ENCODE measurements at regions not wholly inside any gene's neighbourhood (a gene's known extent, or its start where the extent isn't known, plus 50 kb on each side); places are given as distances from the start of the nearest gene placed in this dataset.

DNA sequence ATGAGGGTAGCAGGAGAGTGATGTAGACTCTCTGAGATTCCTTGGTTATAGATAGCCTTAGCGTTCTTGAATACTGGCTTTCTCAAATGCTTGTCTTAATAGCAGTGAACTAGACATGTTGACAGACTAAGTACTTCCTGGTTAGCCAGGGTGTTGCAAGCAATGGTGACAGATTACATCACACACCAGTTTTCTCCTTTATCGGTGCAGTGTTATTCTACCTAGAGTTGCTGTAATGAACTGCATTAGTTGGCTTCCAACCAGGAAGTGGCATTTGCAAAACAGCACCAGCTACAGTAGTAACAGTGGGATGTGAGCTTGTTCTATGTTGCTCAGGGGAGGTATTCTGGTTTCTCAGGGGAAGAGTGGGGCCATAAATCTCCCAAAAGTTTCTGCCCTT is 582.2 kb upstream of the DDX18 start:
- DNase-seq (ENCODE audit: low read depth, low spot score) = no peak
- in situ Hi-C loops (cut with HindIII; ENCODE audit: low sequenced_read_pairs) = no loop called here
- no peak overlapping the region for H3K4me3 ChIP-seq (ENCODE audit: low read depth, low read length)
- no peak for TF ChIP-seq CTCF (IDR thresholded peaks at IDR 0.05; ENCODE audit: low read depth, low read length)

DNA sequence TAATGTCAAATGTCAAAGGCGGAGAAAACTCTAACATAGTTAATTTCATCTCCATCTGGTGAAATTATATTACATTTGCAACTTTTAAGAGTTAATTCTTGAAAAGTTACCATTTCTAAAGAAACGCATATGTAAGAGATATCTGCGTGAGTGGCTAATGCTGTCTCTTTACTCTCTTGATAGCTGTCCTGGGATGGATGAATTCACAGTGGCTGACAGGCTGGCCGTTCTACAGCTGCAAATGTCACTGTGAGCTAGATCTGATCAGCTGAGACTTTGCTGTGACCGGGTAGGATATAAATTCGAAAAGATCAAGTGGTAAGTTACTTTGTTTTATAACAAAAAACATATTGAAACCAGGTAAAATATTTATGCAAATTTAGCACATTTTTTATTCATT is 557.1 kb upstream of the DDX18 start:
- H3K4me3 ChIP-seq (ENCODE audit: low read depth, low read length) = no peak overlapping the region
- TF ChIP-seq CTCF (IDR thresholded peaks at IDR 0.05; ENCODE audit: low read depth, low read length) = no peak
- no peak for DNase-seq (ENCODE audit: low read depth, low spot score)
- in situ Hi-C loops (cut with HindIII; ENCODE audit: low sequenced_read_pairs) = no loop called here

DNA sequence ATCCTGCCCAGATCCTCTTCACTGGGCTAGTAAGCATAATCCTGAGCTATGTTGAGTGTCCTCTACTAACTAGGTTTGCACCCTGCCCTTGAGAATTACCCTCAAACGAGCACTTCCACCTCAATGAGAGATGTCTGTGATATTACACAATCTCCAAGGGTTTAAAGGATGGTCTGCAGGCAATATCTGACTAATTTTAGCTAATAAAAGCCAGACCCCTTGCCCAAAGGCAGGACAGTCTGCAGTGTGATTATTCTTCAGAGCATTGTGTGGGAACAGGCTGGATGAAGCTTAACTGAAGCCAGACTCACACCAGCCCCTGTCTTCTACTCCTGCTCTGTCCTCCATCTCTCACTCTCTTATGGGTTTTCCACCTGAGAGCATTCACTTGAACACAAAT is 544.9 kb upstream of the DDX18 start:
- no peak for DNase-seq (ENCODE audit: low read depth, low spot score)
- in situ Hi-C loops (cut with HindIII; ENCODE audit: low sequenced_read_pairs) = no loop called here
- TF ChIP-seq CTCF (IDR thresholded peaks at IDR 0.05; ENCODE audit: low read depth, low read length) = no peak

GRCh38 chr2:117271631-117272030 is 542.9 kb upstream of the DDX18 start:
- H3K4me3 ChIP-seq (ENCODE audit: low read depth, low read length) = no peak overlapping the region
- in situ Hi-C loops (cut with HindIII; ENCODE audit: low sequenced_read_pairs) = no loop called here
- no peak for TF ChIP-seq CTCF (IDR thresholded peaks at IDR 0.05; ENCODE audit: low read depth, low read length)
- DNase-seq (ENCODE audit: low read depth, low spot score) = no peak

More for the DNA sequence above, 544.9 kb upstream of the DDX18 start:
- no peak overlapping the region for H3K4me3 ChIP-seq (ENCODE audit: low read depth, low read length)

DNA sequence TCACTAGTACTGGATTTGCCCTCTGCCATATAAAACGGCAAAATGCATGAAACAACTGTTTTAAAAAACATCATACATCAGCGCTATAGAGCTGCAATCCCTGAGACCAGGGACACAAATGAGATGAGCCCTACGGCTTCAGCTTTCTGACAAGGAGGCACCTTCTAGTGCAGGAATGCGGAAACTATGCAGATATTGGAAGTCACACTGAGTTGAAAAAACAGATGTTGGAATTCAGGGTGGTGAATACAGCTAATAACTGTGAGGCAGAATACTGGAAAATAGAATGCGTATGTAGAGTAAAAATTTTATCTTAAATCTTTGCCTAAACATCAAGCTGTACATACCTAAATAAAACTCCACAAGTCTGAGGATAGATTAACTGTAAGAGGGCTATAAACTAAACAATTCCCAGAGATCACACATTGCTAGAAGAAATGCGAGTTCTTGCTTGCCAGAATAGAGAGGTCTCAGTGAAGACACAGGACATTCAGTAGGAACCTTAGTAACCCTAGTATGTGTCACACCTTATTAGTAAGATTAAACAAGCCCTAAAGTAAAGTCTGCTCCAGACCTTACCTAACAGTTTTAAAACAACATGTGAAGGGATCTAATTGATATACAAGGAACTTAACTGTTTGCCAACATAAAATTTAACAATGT is 541.4 kb upstream of the DDX18 start:
- no peak for DNase-seq (ENCODE audit: low read depth, low spot score)
- in situ Hi-C loops (cut with HindIII; ENCODE audit: low sequenced_read_pairs) = no loop called here
- TF ChIP-seq CTCF (IDR thresholded peaks at IDR 0.05; ENCODE audit: low read depth, low read length) = no peak
- H3K4me3 ChIP-seq (ENCODE audit: low read depth, low read length) = no peak overlapping the region

- H3K4me3 ChIP-seq (ENCODE audit: low read depth, low read length) = no peak overlapping the region
- in situ Hi-C loops (cut with HindIII; ENCODE audit: low sequenced_read_pairs) = no loop called here
- TF ChIP-seq CTCF (IDR thresholded peaks at IDR 0.05; ENCODE audit: low read depth, low read length) = no peak
- no peak for DNase-seq (ENCODE audit: low read depth, low spot score)
Measured at GRCh38 chr2:117293012-117293411, 521.5 kb upstream of the DDX18 start.
